Nephron progenitor cell (in vitro differentiated cells): ENCODE measurements at regions not wholly inside any gene's neighbourhood (a gene's known extent, or its start where the extent isn't known, plus 50 kb on each side); places are given as distances from the start of the nearest gene placed in this dataset.

ENCODE experiments used
- DNase-seq: peaks from one replicate; pipeline ENCODE4 v3.0.0; 2021
- H3K27ac Mint-ChIP-seq: 2 replicates; pipeline ENCODE4 v1.8.0; 2021; ENCODE audit warnings: mild to moderate bottlenecking, moderate library complexity, mixed read lengths
- H3K27me3 Mint-ChIP-seq: 2 replicates; pipeline ENCODE4 v1.8.0; 2021; ENCODE audit warnings: mild to moderate bottlenecking, low read depth, mixed read lengths; ENCODE audit not compliant: poor library complexity
- H3K36me3 Mint-ChIP-seq: 2 replicates; pipeline ENCODE4 v1.8.0; 2021; ENCODE audit warnings: low read depth, mixed read lengths
- H3K4me1 Mint-ChIP-seq: 2 replicates; pipeline ENCODE4 v1.8.0; 2021; ENCODE audit warnings: mixed read lengths
- H3K4me3 Mint-ChIP-seq: 2 replicates; pipeline ENCODE4 v1.8.0; 2021; ENCODE audit warnings: mild to moderate bottlenecking, moderate library complexity, mixed read lengths
- H3K9me3 Mint-ChIP-seq: 2 replicates; pipeline ENCODE4 v1.8.0; 2021; ENCODE audit warnings: mild to moderate bottlenecking, moderate library complexity, mixed read lengths
- CTCF ChIP-seq: fragments of 200-600 bp; sonication (generic); IDR thresholded peaks from 2 replicates; pipeline ENCODE4 v1.5.0; 2021; ENCODE audit warnings: antibody characterized with exemption

GRCh38 chr12:77569876-77570275 lies 260.8 kb upstream of the NAV3 start:
- H3K9me3 Mint-ChIP-seq = no peaks in the 10 kb centered on the region
- H3K27ac Mint-ChIP-seq = no peak overlapping the region
- peaks cover 2% of the 10 kb centered on the region for H3K27me3 Mint-ChIP-seq
- H3K4me3 Mint-ChIP-seq = no peak overlapping the region
- H3K36me3 Mint-ChIP-seq = no peaks in the 10 kb centered on the region
- no peaks in the 10 kb centered on the region for H3K4me1 Mint-ChIP-seq
- no peak for TF ChIP-seq CTCF
- no peak for DNase-seq

GRCh38 chr12:77560714-77561113 lies 270.0 kb upstream of the NAV3 start:
- Mint-ChIP-seq H3K27ac (no peak overlapping the region), H3K36me3 (no peaks in the 10 kb centered on the region), H3K4me3 (no peak overlapping the region), H3K9me3 (no peaks in the 10 kb centered on the region), H3K27me3 (peaks cover 4% of the 10 kb centered on the region), H3K4me1 (no peaks in the 10 kb centered on the region)
- no peak for DNase-seq
- TF ChIP-seq CTCF = no peak

- Mint-ChIP-seq H3K27me3 (peaks cover 4% of the 10 kb centered on the region), H3K36me3 (no peaks in the 10 kb centered on the region)
- no peak for DNase-seq
Measured at GRCh38 chr12:77559400-77560074, 271.2 kb upstream of the NAV3 start.

GRCh38 chr12:77555074-77555473 lies 275.6 kb upstream of the NAV3 start:
- Mint-ChIP-seq H3K27me3 (peaks cover 8% of the 10 kb centered on the region), H3K27ac (no peak overlapping the region), H3K9me3 (no peaks in the 10 kb centered on the region), H3K4me1 (no peaks in the 10 kb centered on the region), H3K36me3 (no peaks in the 10 kb centered on the region), H3K4me3 (no peak overlapping the region)
- DNase-seq = no peak
- no peak for TF ChIP-seq CTCF

More at GRCh38 chr12:77559400-77560074, 271.2 kb upstream of the NAV3 start:
- Mint-ChIP-seq H3K4me1 (no peaks in the 10 kb centered on the region), H3K4me3 (no peak overlapping the region), H3K9me3 (no peaks in the 10 kb centered on the region), H3K27ac (no peak overlapping the region)
- no peak for TF ChIP-seq CTCF

- no peaks in the 10 kb centered on the region for H3K4me1 Mint-ChIP-seq
- no peaks in the 10 kb centered on the region for H3K36me3 Mint-ChIP-seq
Measured at GRCh38 chr12:77553976-77554619, 276.6 kb upstream of the NAV3 start.

More at GRCh38 chr12:77553976-77554619, 276.6 kb upstream of the NAV3 start:
- DNase-seq = no peak
- Mint-ChIP-seq H3K27ac (no peak overlapping the region), H3K27me3 (peaks cover 8% of the 10 kb centered on the region), H3K4me3 (no peak overlapping the region), H3K9me3 (no peaks in the 10 kb centered on the region)
- TF ChIP-seq CTCF = no peak
